HG03457 (cell line): ENCODE measurements at regions not wholly inside any gene's neighbourhood (a gene's known extent, or its start where the extent isn't known, plus 50 kb on each side); places are given as distances from the start of the nearest gene placed in this dataset.

Experiments used
- ATAC-seq: cut with Tn5 transposase; IDR thresholded peaks from one replicate; pipeline ENCODE4 v1.9.1; 2021; ENCODE audit warnings: moderate number of reproducible peaks; ENCODE audit not compliant: unreplicated experiment

DNA sequence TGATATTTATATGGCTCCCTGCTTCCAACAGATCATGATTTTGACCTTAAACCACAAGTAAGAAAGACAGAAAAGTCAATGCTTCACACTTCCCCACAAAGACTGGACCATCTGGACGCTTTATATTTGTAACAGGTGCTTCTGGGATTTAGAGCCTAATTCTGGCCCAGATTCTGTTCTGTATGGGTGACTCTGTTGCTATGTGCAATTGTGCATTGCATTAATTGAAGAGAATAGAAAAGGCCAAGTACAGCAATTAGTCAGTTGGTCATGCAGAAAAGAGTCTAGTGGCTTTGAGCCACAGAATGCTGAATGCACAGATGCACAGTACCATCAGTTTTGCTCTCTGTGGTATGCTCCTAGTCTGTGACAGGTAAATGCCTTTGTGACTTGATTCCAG, 657.4 kb upstream of the ATXN8OS start:
- ATAC-seq, result no peak

- no peak for ATAC-seq
Measured at GRCh38 chr13:69425235-69425634, 682.4 kb upstream of the ATXN8OS start.

DNA sequence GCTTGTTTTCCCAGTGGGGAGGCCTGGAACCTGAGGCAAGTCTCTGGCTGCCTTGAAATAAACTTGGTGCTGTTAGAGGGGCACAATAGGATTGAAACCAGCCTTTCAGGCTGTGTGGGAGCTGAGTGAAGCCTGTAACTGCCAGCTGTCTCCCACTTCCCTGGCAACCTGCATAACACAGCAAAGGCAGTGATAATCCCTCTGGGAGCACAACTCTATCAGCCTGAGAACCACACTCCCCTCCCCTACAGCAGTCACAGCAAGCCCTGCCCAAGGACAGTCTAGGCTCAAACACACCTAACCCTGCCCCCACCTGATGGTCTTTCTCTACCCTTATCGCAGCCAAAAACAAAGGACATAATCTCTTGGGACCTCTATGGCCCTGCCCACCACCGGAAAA, 683.8 kb upstream of the ATXN8OS start:
- ATAC-seq, result no peak

- ATAC-seq, result no peak
Measured at GRCh38 chr13:69418319-69418718, 689.3 kb upstream of the ATXN8OS start.

DNA sequence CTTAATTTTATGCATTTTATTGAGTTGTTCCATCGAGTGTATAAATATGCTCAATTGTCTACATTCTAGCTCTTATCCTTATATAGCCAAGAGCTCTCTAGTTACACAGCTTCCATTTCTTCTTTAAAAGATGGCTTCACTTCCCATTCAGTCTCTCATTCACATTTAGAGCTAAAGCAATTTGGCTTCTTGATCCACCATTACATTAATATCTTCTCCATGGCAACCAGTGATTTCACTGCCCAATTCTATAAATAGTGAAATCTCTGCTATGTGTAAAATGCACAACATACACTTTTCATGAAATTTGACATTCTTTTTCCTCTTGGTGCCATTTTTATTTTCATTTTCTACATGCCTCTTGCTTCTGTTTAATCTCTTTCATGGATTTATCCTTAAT, 696.9 kb upstream of the ATXN8OS start:
- no peak for ATAC-seq

DNA sequence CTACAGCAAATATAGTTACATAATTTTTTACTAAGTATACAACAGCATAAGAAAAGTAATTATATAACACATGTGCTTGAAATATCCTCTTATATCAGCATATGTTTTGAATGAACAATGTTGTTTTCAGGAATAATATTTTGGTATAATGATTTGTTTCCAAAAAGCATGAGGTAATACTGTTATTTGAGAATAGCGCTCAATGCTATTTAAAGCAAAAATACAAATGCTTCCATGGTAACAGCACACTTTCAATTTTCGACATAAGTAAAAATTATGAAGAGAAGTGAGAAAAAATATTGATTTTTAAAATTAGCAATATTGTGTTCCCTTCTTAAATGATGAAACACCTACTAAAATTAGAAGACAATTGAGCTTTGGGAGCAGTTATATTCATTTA, 715.9 kb upstream of the ATXN8OS start:
- ATAC-seq, result no peak

GRCh38 chr13:69389899-69390298, 717.7 kb upstream of the ATXN8OS start:
- no peak for ATAC-seq

- ATAC-seq, result no peak
Measured at GRCh38 chr13:69373747-69374425, 733.7 kb upstream of the ATXN8OS start.

DNA sequence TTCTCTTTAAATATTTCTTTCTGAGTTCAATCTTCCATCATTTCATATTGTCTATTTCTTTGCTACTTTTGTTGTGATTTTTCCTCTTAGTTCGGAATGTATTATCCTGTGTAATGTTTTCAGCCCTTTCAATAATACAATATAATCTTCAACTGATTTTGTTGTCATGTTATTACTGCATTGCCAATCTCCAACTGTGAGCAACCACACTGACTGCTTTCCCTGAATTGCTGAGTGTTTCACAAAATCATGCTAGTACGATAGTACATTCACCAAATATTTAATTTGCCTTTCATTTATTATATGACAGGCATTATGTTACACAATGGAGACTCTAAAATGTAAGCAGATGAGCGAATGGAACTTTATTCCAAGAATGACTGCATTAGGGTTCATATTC, 744.3 kb upstream of the ATXN8OS start:
- ATAC-seq, result no peak

- ATAC-seq, result no peak
Measured at GRCh38 chr13:69331245-69331644, 776.4 kb upstream of the ATXN8OS start.

DNA sequence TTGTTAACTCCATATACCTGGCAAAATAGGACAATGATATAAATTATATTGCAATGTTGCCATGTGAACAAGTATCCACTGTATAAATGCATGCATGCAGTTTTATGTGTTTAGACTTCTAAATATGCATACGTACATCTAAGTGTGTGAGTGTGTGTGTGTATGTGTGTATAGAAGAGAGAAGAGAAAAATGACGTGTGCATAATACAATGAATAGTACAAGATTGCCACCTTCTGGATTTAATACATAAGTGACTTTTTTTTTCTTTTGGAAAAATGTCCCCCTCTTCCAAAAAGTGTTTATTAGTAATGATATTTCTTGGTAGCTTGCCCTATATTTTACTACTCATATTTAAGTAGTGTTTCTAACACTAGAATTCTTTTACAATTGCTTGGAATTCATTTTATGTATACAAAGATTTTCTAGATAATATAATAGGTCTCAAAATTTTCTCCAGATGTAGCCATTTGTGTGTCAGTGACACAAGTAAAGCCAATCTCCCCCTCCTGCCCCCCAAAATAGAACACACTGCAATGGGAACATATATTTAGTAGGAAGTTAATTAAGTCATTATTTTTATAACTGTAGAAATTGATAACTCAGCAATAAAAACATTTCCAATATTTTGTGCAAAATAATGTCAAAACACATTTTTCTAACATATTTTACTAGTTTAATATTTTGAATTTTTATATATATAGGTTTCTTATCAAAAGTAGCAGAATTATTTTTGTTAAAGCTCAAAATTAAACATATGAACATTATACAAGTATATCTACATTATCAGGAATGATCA, 783.3 kb upstream of the ATXN8OS start:
- ATAC-seq, result no peak

- no peak for ATAC-seq
Measured at GRCh38 chr13:69319656-69320055, 788.0 kb upstream of the ATXN8OS start.

GRCh38 chr13:69315039-69315438, 792.6 kb upstream of the ATXN8OS start:
- ATAC-seq, result no peak

DNA sequence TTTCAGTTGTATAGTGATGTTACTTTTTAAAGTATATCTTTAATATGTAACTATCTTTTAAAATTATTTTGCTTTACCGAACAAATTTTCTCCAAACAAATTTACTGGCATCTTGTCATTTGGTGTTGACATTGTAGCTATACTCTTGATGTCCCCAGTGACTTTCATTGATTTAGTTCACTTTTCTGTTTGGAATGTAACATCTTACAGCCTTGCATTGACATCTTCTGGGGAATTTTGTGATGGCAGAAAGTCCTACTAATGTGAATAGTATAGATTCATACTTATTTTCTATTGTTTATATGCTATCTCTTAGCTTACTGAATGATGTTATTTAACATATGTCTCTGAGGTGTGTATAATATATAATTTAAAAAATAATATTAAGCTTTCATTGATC, 800.9 kb upstream of the ATXN8OS start:
- no peak for ATAC-seq

- no peak for ATAC-seq
Measured at GRCh38 chr13:69300131-69300530, 807.5 kb upstream of the ATXN8OS start.

DNA sequence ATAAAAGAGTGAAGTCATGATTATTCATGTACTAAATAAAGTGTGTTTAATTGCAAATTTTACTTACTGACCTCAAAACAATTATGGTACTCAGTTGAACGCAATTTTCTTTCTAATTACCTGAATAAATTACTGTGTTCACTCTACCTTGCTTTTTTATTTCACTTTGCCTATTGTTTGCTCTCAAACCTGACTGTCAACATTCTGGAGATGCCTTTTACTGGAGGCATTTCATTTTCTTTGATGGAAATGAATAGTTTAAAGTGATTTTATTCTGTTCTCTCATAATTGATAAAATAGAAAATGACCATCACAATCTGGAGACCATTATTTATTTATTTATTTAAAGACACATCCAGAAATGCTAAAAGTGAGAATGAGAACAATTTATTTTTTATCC, 811.5 kb upstream of the ATXN8OS start:
- ATAC-seq, result no peak

- no peak for ATAC-seq
Measured at GRCh38 chr13:69292789-69293425, 814.7 kb upstream of the ATXN8OS start.

GRCh38 chr13:69291292-69291906, 816.2 kb upstream of the ATXN8OS start:
- no peak for ATAC-seq

DNA sequence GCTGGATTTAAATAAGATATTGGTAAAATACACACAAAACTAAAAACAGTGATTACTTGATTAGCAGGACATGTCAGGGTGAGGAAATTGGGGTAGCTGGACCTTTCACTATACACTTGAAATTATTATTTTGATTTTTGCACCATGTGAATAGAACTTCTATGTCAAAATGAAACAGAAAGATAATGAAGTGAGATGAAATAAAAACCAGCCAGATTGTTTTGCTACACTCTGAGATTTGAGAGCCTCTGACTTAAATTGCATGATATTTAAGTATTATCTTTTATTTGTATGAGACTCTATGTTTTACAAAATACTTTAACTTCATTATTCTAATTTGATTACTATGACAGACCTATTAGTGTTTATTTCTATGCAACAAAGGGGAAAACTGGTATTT, 819.6 kb upstream of the ATXN8OS start:
- no peak for ATAC-seq

- no peak for ATAC-seq
Measured at GRCh38 chr13:69287050-69287698, 820.5 kb upstream of the ATXN8OS start.

DNA sequence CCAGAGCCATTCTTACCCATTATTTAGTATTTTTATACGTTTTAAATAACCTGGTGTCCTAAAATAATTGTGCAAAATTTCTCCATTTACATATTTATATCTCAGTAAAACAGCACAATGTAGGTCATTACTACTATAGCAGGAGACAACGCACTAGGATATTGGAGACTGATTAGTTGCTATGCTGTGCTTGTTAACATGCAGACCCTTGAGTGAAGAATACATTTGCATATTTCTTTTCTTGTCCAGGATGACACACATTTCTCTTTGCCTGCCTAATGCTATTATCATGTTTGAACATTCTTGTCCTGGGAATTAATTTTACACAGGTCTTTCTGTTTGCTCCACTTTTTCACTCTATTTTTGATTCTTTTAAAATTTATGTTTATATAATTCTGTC, 823.8 kb upstream of the ATXN8OS start:
- no peak for ATAC-seq
